GM23248 (cell line): ENCODE measurements at regions not wholly inside any gene's neighbourhood (a gene's known extent, or its start where the extent isn't known, plus 50 kb on each side); places are given as distances from the start of the nearest gene placed in this dataset.

ENCODE experiments used
- DNase-seq: peaks from one replicate; pipeline ENCODE4 v3.0.0-alpha.2; 2015
- H2AFZ ChIP-seq: fragments of 200-600 bp; sonication (generic); 2 replicates; pipeline ENCODE4 v1.6.1; 2016; ENCODE audit warnings: antibody characterized with exemption
- H3F3A ChIP-seq: fragments of 200-600 bp; sonication (generic); 2 replicates; pipeline ENCODE4 v1.6.1; 2016; ENCODE audit warnings: mild to moderate bottlenecking, antibody characterized with exemption, mixed run types; ENCODE audit not compliant: insufficient read depth
- H3K27ac ChIP-seq: fragments of 200-600 bp; sonication (generic); 2 replicates; pipeline ENCODE4 v1.5.1; 2016; ENCODE audit warnings: mild to moderate bottlenecking
- H3K27me3 ChIP-seq: fragments of 200-600 bp; sonication (generic); replicated peaks from 2 replicates; pipeline ENCODE4 v1.6.1; 2016; ENCODE audit warnings: mild to moderate bottlenecking; ENCODE audit not compliant: insufficient read depth
- H3K36me3 ChIP-seq: fragments of 200-600 bp; sonication (generic); 2 replicates; pipeline ENCODE4 v1.6.1; 2016; ENCODE audit warnings: low read depth, mild to moderate bottlenecking
- H3K4me1 ChIP-seq: fragments of 200-600 bp; sonication (generic); 2 replicates; pipeline ENCODE4 v1.6.1; 2016; ENCODE audit warnings: mild to moderate bottlenecking; ENCODE audit not compliant: insufficient read depth
- H3K4me2 ChIP-seq: fragments of 200-600 bp; sonication (generic); one replicate; pipeline ENCODE4 v1.6.1; 2016; ENCODE audit warnings: mild to moderate bottlenecking; ENCODE audit not compliant: unreplicated experiment
- H3K4me3 ChIP-seq: fragments of 200-600 bp; sonication (generic); 2 replicates; pipeline ENCODE4 v1.5.1; 2016; ENCODE audit warnings: mild to moderate bottlenecking
- H3K79me2 ChIP-seq: fragments of 200-600 bp; sonication (generic); 2 replicates; pipeline ENCODE4 v1.6.1; 2016; ENCODE audit warnings: mild to moderate bottlenecking; ENCODE audit not compliant: insufficient read depth
- H3K9ac ChIP-seq: fragments of 200-600 bp; sonication (generic); 2 replicates; pipeline ENCODE4 v1.6.1; 2016; ENCODE audit warnings: mild to moderate bottlenecking
- H3K9me2 ChIP-seq: fragments of 200-600 bp; sonication (generic); 2 replicates; pipeline ENCODE4 v1.6.1; 2016; ENCODE audit warnings: mixed run types, mild to moderate bottlenecking, moderate library complexity; ENCODE audit not compliant: insufficient read depth
- H3K9me3 ChIP-seq: fragments of 200-600 bp; sonication (generic); one replicate; pipeline ENCODE4 v1.6.1; 2017; ENCODE audit warnings: low read depth
- H4K20me1 ChIP-seq: fragments of 200-600 bp; sonication (generic); 2 replicates; pipeline ENCODE4 v1.6.0; 2016; ENCODE audit not compliant: insufficient read depth
- EZH2 ChIP-seq: fragments of 200-600 bp; sonication (generic); IDR thresholded peaks from 2 replicates; pipeline ENCODE4 v1.6.1; 2018; ENCODE audit warnings: antibody characterized with exemption, mild to moderate bottlenecking; ENCODE audit not compliant: insufficient read depth, poor library complexity, severe bottlenecking
- EZH2phosphoT487 ChIP-seq: fragments of 200-600 bp; sonication (generic); IDR thresholded peaks from 2 replicates; pipeline ENCODE4 v1.6.1; 2018; ENCODE audit warnings: antibody characterized with exemption, moderate library complexity, mild to moderate bottlenecking, low read depth; ENCODE audit not compliant: insufficient read depth
- WGBS, 2 experiments: methylation state at CpG; one replicate each; pipeline ENCODE4 v1.1.6; 2015 to 2017; ENCODE audit warnings: low lambda C conversion rate in 2 of 2, low coverage in 1 of 2; ENCODE audit errors: missing lambda C conversion rate in 2 of 2; 5-methylcytosine and 5-hydroxymethylcytosine counted together
- in situ Hi-C: fragments of 300-500 bp; cut with MboI; formaldehyde crosslinking; loops from 2 replicates; pipeline ENCODE4 v1.15.0; 2020

DNA sequence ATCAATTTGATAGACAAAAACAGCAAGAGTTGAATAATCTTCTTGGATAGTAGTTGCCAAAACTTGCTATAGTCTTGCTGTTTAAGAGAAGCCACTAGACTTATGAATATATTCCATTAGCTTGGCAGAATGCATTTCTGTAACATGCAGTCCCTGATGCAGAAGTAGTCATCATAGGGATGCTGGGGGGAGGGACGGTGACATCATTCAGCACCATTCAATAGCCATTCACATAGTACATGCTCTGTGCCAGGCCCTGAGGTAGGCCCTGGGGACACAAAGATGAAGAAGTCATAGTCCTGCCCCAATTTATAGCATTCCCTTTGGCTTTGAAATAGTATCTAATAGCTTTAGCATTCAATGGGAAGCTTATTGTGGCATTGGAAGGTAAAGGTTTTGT lies 185.5 kb upstream of the AFF2 start:
- Histone ChIP-seq H3K4me1 (no peaks in the 10 kb centered on the region), H4K20me1 (no peaks in the 10 kb centered on the region), H3K79me2 (no peaks in the 10 kb centered on the region), H3K27me3 (no peaks in the 10 kb centered on the region), H3F3A (no peaks in the 10 kb centered on the region), H3K27ac (no peak overlapping the region), H2AFZ (no peak overlapping the region), H3K4me3 (no peak overlapping the region), H3K4me2 (no peak overlapping the region), H3K9me2 (no peaks in the 10 kb centered on the region), H3K36me3 (no peaks in the 10 kb centered on the region), H3K9ac (no peak overlapping the region), H3K9me3 (no peaks in the 10 kb centered on the region)
- WGBS, 2 experiments: 73 to 100% methylated on average over 1 of the region's 1 CpG
- no peak for TF ChIP-seq EZH2
- TF ChIP-seq EZH2phosphoT487: no peak
- no peak for DNase-seq
- in situ Hi-C loops: no loop called here

DNA sequence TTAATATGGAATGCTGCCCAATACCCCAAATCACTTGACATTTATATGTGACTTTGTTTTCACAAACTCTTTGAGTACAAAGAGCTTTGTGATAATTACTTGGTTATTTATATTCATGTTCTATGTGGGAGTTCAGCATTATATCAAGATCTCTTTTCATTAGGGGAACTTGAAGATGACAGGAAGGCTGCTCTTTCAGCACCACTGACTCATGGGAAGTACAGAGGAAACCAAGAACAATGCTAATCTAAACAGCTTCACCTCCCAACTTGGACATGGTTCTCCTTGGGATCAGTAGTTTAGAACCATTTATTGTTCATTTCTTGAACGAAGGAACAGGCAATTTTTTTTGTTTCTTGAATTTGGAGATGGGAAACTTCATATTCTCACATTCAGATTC lies 184.0 kb upstream of the AFF2 start:
- WGBS, 2 experiments: 27 to 32% methylated on average over 1 of the region's 1 CpG
- Histone ChIP-seq H3K9me3 (no peaks in the 10 kb centered on the region), H3K9me2 (no peaks in the 10 kb centered on the region), H3K4me3 (no peak overlapping the region), H3K27me3 (no peaks in the 10 kb centered on the region), H3K79me2 (no peaks in the 10 kb centered on the region), H3K4me2 (no peak overlapping the region), H3K36me3 (no peaks in the 10 kb centered on the region), H3K27ac (no peak overlapping the region), H3K4me1 (no peaks in the 10 kb centered on the region), H3K9ac (no peak overlapping the region), H4K20me1 (no peaks in the 10 kb centered on the region), H2AFZ (no peak overlapping the region), H3F3A (no peaks in the 10 kb centered on the region)
- in situ Hi-C loops: no loop called here
- DNase-seq: no peak
- no peak for TF ChIP-seq EZH2
- TF ChIP-seq EZH2phosphoT487: no peak

DNA sequence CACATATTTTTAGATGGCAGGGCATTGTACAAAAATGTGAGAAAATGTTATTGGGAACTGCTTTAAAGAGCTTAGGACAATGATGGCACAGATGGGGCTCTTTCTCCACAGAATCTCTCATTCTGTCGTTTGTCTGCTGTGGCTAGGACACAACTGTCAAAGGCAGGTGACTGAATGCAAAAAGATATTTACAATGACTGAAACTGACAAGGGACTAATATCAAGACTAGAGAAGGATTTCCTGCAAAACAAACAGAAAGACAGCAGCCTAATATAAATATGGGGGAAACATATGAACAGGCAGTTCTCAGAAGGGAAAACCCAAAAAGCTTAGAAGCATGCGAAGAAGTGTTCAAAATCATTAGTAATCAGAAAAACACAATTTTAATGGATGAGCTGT lies 177.5 kb upstream of the AFF2 start:
- Histone ChIP-seq H3K27me3 (no peaks in the 10 kb centered on the region), H3K4me2 (no peak overlapping the region), H2AFZ (no peak overlapping the region), H3K4me1 (no peaks in the 10 kb centered on the region), H3K9me3 (no peaks in the 10 kb centered on the region), H3K9ac (no peak overlapping the region), H3K79me2 (no peaks in the 10 kb centered on the region), H3F3A (no peaks in the 10 kb centered on the region), H3K4me3 (no peak overlapping the region), H3K36me3 (no peaks in the 10 kb centered on the region), H4K20me1 (no peaks in the 10 kb centered on the region), H3K9me2 (no peaks in the 10 kb centered on the region), H3K27ac (no peak overlapping the region)
- in situ Hi-C loops: no loop called here
- 31 to 57% methylated on average over 2 of the region's 2 CpGs for WGBS, 2 experiments
- TF ChIP-seq EZH2: no peak
- TF ChIP-seq EZH2phosphoT487: no peak
- DNase-seq: no peak

DNA sequence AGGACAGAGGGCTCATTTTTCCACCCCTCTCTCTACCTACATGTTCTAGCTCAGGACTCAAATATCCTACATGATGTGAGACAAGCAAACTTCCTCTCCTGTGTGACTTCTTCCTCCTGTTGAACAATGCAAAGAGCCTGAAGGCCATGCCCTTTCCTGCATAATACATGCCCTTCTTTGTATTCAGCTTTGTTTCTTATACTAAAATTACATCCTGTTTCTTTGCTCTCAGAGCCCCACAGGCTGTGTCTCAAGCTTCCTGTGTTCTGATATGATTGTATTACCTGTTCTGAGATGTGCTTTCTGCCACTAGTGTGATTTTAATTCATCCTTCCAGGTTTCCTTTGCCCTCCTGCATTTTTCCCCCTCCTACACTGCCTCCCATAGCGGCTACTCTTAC lies 166.4 kb upstream of the AFF2 start:
- in situ Hi-C loops: no loop called here
- no peaks in the 10 kb centered on the region for H3F3A ChIP-seq
- no peak overlapping the region for H3K27ac ChIP-seq
- no peaks in the 10 kb centered on the region for H3K4me1 ChIP-seq
- H2AFZ ChIP-seq: no peak overlapping the region
- H3K79me2 ChIP-seq: no peaks in the 10 kb centered on the region
- no peaks in the 10 kb centered on the region for H3K27me3 ChIP-seq
- H3K9me3 ChIP-seq: no peaks in the 10 kb centered on the region
- H3K9me2 ChIP-seq: no peaks in the 10 kb centered on the region
- H4K20me1 ChIP-seq: no peaks in the 10 kb centered on the region
- DNase-seq: no peak
- no peak overlapping the region for H3K4me3 ChIP-seq
- TF ChIP-seq EZH2phosphoT487 (no peak), EZH2 (no peak)
- no peaks in the 10 kb centered on the region for H3K36me3 ChIP-seq
- no peak overlapping the region for H3K4me2 ChIP-seq
- H3K9ac ChIP-seq: no peak overlapping the region
- WGBS, 2 experiments: 29 to 38% methylated on average over 1 of the region's 1 CpG

DNA sequence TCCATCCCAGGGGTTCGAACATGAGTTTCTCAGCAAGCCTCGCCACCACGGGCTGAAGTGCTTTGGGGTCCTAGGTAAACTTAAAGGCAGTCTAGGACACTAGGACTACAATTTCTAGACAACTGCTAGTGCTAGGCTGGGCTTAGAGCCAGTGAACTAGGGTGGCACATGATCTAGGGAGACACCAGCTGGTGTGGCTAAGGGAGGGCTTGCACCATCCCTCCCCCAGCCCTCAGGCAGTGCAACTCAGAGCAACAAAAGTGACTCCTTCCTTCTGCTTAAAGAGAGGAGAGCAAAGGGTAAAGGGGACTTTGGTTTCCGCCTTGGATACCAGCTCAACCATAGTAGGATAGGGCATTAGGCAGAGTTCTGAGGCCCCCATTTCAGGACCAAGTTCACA lies 162.5 kb upstream of the AFF2 start:
- H3K4me1 ChIP-seq: no peaks in the 10 kb centered on the region
- no peaks in the 10 kb centered on the region for H3K9me3 ChIP-seq
- no peak overlapping the region for H3K4me3 ChIP-seq
- TF ChIP-seq EZH2phosphoT487 (no peak), EZH2 (no peak)
- H3K4me2 ChIP-seq: no peak overlapping the region
- H2AFZ ChIP-seq: no peak overlapping the region
- H3K9me2 ChIP-seq: no peaks in the 10 kb centered on the region
- no peak overlapping the region for H3K9ac ChIP-seq
- H3F3A ChIP-seq: no peaks in the 10 kb centered on the region
- H3K27me3 ChIP-seq: no peaks in the 10 kb centered on the region
- H4K20me1 ChIP-seq: no peaks in the 10 kb centered on the region
- no peaks in the 10 kb centered on the region for H3K36me3 ChIP-seq
- in situ Hi-C loops: no loop called here
- no peak for DNase-seq
- H3K27ac ChIP-seq: no peak overlapping the region
- 43 to 49% methylated on average over 3 to 4 of the region's 4 CpGs for WGBS, 2 experiments
- H3K79me2 ChIP-seq: no peaks in the 10 kb centered on the region
